GM19025 (cell line): ENCODE measurements at regions not wholly inside any gene's neighbourhood (a gene's known extent, or its start where the extent isn't known, plus 50 kb on each side); places are given as distances from the start of the nearest gene placed in this dataset.

Experiments
- ATAC-seq: cut with Tn5 transposase; IDR thresholded peaks from one replicate; pipeline ENCODE4 v1.9.1; 2021; ENCODE audit warnings: mild to moderate bottlenecking, low read depth, moderate library complexity; ENCODE audit not compliant: unreplicated experiment

DNA sequence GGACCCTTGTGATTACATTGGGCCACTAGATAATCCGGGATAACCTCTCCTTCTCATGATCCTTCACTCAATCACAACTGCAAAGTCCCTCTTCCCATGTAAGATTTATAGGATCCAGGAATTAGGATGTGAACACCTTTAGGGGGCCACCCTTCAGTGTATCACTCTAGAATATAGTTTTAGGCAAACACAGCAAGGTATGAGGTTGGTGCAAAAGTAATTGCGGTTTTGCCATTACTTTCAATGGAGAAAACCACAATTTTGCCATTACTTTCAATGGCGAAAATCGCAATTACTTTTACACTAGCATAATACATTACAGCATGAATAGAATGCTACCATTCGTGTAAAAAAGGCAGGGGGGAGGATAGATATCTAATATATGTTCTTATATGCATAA lies 104.0 kb downstream of the BAMBI start:
- no peak for ATAC-seq

GRCh38 chr10:28783087-28783486 lies 105.8 kb downstream of the BAMBI start:
- ATAC-seq, result no peak

DNA sequence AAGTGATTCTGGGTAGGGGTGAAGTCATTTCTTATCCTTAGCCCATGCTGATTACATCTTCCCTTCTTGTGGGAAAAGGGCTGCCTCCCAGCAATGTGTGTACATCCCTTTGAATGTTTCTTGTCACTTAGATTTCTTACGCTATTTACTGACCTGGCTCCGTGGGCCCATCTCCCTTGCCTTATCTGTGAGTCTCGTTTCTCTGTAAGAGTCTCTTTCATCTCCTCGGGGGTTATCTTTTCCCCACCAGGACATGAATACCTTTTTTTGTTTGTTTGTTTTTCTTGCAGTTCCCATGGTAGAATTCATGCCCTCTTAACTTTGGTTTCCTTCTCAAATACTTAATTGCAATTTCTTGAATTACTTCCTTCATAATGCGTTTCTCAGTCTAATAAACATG lies 107.7 kb downstream of the BAMBI start:
- ATAC-seq, result no peak

GRCh38 chr10:28788252-28788651 lies 110.9 kb downstream of the BAMBI start:
- ATAC-seq, result peak; percentile 93

- no peak for ATAC-seq
These were observed 111.4 kb downstream of the BAMBI start for GRCh38 chr10:28788762-28789161.

DNA sequence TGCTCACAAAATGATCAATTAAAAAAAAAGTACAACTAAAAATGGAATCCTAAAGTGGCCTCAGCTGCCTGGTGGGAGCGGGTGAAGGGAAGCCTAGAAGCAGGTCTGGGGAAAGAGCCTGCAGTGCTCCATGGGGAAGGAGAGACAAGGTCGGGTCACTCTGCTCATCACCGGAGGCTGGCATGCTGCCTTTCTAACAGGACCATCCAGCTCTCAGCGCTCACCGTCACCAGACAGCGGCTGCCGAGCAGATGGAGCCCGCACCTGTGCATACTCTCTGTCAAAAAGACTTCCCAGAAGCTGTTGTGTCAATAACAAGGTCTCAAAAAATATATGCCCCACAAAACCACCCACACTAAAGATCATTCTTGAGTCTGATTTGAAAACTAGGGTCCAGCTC lies 112.8 kb downstream of the BAMBI start:
- no peak for ATAC-seq

DNA sequence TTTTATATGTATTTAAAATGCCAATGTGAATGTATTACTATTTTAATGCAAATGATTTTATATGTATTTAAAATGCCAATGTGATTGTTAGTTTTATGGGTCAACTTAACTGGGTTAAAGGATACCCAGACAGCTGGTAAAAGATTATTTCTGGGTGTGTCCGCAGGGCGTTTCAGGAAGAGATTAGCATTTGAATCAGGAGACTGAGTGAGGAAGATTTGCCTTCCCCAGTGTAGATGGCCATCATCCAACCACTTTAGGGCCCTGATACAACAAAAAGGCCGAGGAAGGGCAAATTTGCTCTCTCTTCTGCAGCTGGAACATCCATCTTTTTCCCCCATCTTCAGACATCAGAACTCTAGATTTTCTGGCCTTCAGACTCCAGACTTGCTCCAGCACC lies 116.2 kb downstream of the BAMBI start:
- ATAC-seq, result no peak

GRCh38 chr10:28794986-28795385 lies 117.7 kb downstream of the BAMBI start:
- ATAC-seq, result no peak

DNA sequence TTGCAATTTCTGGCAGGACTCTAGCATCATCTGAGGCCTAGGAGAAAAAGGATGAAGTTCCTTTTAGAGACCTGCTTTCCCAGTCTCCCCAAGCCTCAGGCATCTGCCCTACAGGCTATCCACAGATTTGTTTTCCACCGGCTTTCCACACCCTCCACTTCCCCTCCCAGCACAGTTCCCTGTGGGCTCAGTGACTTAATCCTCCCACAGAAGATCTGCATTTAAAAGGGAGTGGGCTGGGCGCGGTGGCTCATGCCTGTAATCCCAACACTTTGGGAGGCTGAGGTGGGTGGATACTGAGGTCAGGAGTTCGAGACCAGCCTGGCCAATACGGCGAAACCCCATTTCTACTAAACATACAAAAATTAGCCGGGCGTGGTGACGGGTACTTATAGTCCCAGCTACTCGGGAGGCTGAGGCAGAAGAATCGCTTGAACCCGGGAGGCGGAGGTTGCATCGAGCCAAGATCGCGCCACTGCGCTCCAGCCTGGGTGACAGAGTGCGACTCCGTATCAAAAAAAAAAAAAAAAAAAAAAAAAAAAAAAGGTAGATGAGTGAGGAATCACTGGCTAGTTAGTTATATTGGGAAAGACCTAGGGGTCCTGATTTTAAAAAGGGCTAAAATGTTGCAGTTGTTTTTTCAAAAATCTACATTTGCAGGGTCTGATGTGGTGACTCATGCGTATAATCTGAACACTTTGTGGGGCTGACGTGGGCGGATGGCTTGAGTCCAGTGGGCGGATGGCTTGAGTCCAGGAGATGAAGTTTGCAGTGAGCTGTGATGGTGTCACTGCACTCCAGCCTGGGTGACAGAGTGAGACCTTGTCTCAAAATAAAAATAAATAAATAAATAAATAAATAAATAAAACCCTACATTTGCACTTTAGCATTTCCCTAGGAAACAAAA lies 119.5 kb downstream of the BAMBI start:
- ATAC-seq, result no peak

- ATAC-seq, result no peak
These were observed 120.6 kb downstream of the BAMBI start for GRCh38 chr10:28797904-28798371.

GRCh38 chr10:28798428-28798955 lies 121.2 kb downstream of the BAMBI start:
- ATAC-seq, result no peak

GRCh38 chr10:28798964-28799363 lies 121.6 kb downstream of the BAMBI start:
- no peak for ATAC-seq

GRCh38 chr10:28800144-28800543 lies 122.8 kb downstream of the BAMBI start:
- no peak for ATAC-seq

- ATAC-seq, result no peak
These were observed 123.9 kb downstream of the BAMBI start for GRCh38 chr10:28801247-28801646.

DNA sequence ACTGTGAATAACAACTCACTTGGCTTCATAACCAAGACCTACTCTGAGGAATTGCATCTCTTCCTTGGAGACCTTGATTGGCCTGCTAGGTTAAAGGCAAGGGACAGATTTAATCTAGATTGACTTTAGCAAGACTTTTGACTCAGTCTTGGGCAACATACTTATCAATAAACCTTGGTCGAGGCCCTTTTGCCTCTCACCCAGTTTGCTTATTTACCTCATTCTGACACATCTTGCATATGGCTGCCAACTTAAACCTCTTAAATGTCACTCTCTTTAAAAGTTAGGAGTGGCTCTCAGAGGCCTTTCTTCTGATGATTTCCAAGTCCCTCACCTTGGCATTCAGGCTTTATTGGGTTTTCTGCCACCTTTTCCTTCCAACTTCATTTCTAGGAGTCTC lies 124.5 kb downstream of the BAMBI start:
- no peak for ATAC-seq

DNA sequence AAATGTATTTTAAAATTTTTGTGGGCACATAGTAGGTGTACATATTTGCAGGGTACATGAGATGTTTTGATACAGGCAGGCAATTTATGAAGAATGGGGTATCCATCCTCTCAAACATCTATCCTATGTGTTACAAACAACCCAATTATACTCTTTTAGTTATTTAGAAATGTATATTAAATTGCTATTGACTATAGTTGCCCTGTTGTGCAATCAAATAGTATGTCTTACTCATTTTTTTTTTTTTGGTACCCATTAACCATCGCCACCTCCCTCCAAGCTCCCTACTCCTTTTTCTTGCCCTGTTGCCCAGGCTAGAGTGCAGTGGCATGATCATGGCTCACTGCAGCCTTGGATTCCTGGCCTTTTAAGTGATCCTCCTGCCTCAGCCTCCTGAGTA lies 128.1 kb downstream of the BAMBI start:
- no peak for ATAC-seq

GRCh38 chr10:28806488-28806941 lies 129.2 kb downstream of the BAMBI start:
- ATAC-seq, result no peak

DNA sequence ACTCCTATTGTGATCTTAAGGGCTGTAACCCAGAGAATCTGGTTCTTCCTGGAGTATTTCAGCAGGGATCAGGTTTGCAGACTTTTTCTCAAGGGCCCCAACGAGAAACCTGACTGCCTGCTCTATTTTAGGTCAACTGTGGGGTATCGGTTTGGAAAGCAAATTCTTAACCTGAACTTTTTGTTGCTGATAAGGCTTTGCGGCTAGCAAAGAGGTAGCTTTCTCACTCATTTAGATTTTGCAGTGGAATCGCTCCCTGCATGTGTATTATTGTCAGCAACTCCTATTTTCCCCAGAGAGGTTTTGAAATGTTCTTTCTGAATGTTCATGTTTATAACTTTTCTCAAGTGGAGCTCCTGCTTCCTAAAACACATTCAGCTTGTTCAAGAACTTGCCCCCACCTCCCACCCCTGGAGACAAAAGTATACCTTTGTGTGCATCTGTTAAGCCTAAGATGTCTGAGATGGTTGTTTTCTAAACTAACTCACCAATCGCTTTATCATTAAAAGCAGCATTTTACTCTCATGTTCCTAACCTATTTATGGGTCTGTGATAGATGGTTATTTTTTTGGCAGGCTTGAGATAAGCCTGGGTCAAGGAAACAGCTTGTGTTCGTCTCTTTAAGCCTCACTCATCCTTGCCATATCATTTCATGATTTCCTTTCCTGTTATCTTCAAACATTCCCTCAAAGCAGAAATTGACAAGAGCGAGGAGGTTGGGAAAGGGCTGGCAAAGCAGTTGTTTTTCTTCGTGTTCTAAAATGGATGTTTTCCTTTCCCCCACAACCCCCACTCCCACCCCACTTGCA lies 129.8 kb downstream of the BAMBI start:
- no peak for ATAC-seq

DNA sequence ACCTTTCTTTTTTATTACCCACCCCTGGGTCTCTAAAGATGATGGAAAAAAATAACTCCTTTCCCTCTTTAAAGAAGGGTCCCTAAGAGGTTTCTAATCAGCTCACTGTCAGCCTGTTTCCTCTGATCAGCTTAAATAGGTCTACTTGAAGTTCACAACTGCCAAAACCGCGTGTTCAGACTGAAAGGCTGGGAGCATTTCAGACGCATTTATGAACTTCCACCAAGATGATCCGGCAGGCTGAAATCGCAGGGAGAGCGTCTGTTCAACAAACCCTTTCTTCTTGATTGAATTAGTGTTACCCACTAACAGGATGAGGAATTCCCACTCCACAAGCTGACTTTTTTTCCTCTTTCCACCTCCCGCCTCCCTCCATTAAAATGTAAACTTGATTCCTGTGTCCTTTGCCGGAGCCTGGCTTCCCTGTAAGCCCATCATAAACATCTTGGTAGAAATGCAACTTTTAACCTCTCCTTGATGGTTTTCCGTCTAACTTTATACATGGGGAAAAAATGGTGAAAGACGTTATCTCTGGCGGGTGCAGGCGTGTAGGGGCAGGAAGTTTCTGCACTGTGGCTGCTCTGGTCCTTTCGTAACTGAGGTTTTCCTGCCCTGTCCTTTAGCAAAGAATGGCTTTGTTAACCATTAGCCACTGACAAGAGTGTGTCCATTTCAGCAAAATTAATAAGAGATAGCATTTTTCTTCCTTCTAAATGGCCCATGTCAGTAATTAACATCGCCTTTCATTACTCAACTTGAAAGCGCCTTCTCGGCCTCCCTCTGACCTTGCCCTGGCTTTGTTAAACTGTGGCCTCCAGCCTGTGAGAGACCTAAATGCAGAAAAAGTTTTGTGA lies 130.7 kb downstream of the BAMBI start:
- ATAC-seq, result no peak

DNA sequence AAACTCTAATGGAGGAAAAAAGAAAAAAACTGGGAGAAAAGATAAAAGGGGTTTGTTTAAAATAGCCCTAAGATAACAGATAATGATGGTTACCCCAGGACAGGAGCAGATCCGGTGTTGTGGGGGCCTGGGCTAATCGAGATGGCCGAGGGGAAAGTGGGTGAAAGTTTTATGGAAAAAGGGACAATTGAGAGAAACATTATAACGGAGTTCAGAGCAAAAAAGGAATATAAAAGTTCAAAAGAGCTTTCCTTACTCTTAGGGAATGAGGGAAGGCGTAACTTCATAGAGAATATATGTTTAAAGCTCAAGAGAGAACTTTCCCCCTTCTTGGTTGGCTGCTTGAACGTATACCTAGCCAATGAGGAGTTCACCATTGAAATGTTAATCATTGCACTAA lies 131.4 kb downstream of the BAMBI start:
- ATAC-seq, result no peak
